ENCODE measurements at regions not wholly inside any gene's neighbourhood (a gene's known extent, or its start where the extent isn't known, plus 50 kb on each side); places are given as distances from the start of the nearest gene placed in this dataset.
A peak's percentile ranks its signal among the peaks of the same experiment; 100 is the strongest.

GRCh38 chr20:58570204-58570859 lies 55.1 kb upstream of the APCDD1L start:
- TF ChIP-seq POLR2AphosphoS5 (IDR thresholded peaks at IDR 0.05) = no peak
- TF ChIP-seq CTCF (IDR thresholded peaks at IDR 0.05 in 8 of 11, conservative IDR thresholded peaks at IDR 0.05 in 3 of 11) = no peak
- no peak for TF ChIP-seq POLR2A (IDR thresholded peaks at IDR 0.05)
- Histone ChIP-seq H3K36me3 (no peaks in the 10 kb centered on the region), H3K4me1 (no peaks in the 10 kb centered on the region), H3K9me3 (no peaks in the 10 kb centered on the region), H3K27ac (no peak overlapping the region), H3K27me3 (replicated peaks in 1 of 7) (peaks cover 0 to 38% (median 0%) of the 10 kb centered on the region in 7 donors), H3K4me3 (no peak overlapping the region)
- 69 to 79% (median 77%) methylated on average over 15 of the region's 15 CpGs for WGBS, 5 donors
- intact Hi-C loops (cut with DNase I; ENCODE audit: low total_unique reads) = no loop called here
- peak; percentile 16 for DNase-seq

GRCh38 chr20:58569241-58570125 lies 54.3 kb upstream of the APCDD1L start:
- Histone ChIP-seq H3K27me3 (replicated peaks in 1 of 7) (peaks cover 0 to 38% (median 0%) of the 10 kb centered on the region in 7 donors), H3K27ac (no peak overlapping the region), H3K4me3 (no peak overlapping the region), H3K9me3 (peaks cover 0 to 1% (median 0%) of the 10 kb centered on the region in 8 donors), H3K36me3 (no peaks in the 10 kb centered on the region), H3K4me1 (no peaks in the 10 kb centered on the region)
- 55 to 69% (median 61%) methylated on average over 28 of the region's 28 CpGs for WGBS, 5 donors
- peak; percentile 42 for DNase-seq
- no peak for TF ChIP-seq POLR2A (IDR thresholded peaks at IDR 0.05)
- no peak for TF ChIP-seq CTCF (IDR thresholded peaks at IDR 0.05 in 8 of 11, conservative IDR thresholded peaks at IDR 0.05 in 3 of 11)
- no peak for TF ChIP-seq POLR2AphosphoS5 (IDR thresholded peaks at IDR 0.05)
- intact Hi-C loops (cut with DNase I; ENCODE audit: low total_unique reads) = no loop called here

- peak; percentile 39 for DNase-seq
- H3K4me1 ChIP-seq = no peaks in the 10 kb centered on the region
- intact Hi-C loops (cut with DNase I; ENCODE audit: low total_unique reads) = no loop called here
Observed at GRCh38 chr20:58568483-58569240, 53.5 kb upstream of the APCDD1L start.

More at GRCh38 chr20:58568483-58569240, 53.5 kb upstream of the APCDD1L start:
- Histone ChIP-seq H3K9me3 (peaks cover 0 to 10% (median 2%) of the 10 kb centered on the region in 8 donors), H3K27ac (no peak overlapping the region), H3K4me3 (no peak overlapping the region), H3K36me3 (no peaks in the 10 kb centered on the region), H3K27me3 (replicated peaks in 1 of 7) (peaks cover 0 to 38% (median 0%) of the 10 kb centered on the region in 7 donors)
- TF ChIP-seq CTCF (IDR thresholded peaks at IDR 0.05 in 8 of 11, conservative IDR thresholded peaks at IDR 0.05 in 3 of 11) = no peak
- no peak for TF ChIP-seq POLR2AphosphoS5 (IDR thresholded peaks at IDR 0.05)
- no peak for TF ChIP-seq POLR2A (IDR thresholded peaks at IDR 0.05)
- WGBS, 5 donors = 69 to 79% (median 78%) methylated on average over 16 to 20 of the region's 20 CpGs

Measured in spleen (tissue), 11 donors.